ENCODE measurements at regions not wholly inside any gene's neighbourhood (a gene's known extent, or its start where the extent isn't known, plus 50 kb on each side); places are given as distances from the start of the nearest gene placed in this dataset.

DNA sequence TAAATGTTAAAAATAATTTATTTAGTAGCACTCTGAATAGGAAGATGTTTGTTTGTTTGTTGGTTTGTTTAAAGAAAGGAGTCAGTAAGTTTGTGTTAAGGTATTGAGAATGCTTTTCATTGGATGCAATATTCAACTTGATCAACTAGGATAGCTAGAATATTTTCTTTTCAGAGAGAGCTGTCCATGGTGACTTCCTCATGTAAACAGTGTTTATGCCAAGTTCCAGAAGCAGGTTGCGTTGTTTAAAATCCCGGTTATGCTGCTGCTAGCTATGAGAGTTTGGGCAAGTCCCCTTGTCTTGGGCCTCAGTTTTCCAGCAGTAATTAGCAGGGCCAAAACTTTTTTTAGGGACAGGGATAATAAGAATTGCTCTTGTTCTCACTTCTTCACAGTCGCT lies 876.2 kb upstream of the HS3ST1 start:
- no peaks in the 10 kb centered on the region; a peak in 1 of 5 replicates for H3K27me3 ChIP-seq (ENCODE audit: control insufficient read depth in 1 of 2, insufficient read depth in 2 of 2, low read length in 2 of 2)
- TF ChIP-seq ZNF839 (CRISPR knock-in tag; IDR thresholded peaks at IDR 0.05; ENCODE audit: borderline replicate concordance) (no peak), CREB1 (IDR thresholded peaks at IDR 0.05) (no peak), CREB1 (CRISPR knock-in tag; IDR thresholded peaks at IDR 0.05) (no peak), ZNF446 (CRISPR knock-in tag; IDR thresholded peaks at IDR 0.05) (no peak)
- TF ChIP-seq, protein P1, sequence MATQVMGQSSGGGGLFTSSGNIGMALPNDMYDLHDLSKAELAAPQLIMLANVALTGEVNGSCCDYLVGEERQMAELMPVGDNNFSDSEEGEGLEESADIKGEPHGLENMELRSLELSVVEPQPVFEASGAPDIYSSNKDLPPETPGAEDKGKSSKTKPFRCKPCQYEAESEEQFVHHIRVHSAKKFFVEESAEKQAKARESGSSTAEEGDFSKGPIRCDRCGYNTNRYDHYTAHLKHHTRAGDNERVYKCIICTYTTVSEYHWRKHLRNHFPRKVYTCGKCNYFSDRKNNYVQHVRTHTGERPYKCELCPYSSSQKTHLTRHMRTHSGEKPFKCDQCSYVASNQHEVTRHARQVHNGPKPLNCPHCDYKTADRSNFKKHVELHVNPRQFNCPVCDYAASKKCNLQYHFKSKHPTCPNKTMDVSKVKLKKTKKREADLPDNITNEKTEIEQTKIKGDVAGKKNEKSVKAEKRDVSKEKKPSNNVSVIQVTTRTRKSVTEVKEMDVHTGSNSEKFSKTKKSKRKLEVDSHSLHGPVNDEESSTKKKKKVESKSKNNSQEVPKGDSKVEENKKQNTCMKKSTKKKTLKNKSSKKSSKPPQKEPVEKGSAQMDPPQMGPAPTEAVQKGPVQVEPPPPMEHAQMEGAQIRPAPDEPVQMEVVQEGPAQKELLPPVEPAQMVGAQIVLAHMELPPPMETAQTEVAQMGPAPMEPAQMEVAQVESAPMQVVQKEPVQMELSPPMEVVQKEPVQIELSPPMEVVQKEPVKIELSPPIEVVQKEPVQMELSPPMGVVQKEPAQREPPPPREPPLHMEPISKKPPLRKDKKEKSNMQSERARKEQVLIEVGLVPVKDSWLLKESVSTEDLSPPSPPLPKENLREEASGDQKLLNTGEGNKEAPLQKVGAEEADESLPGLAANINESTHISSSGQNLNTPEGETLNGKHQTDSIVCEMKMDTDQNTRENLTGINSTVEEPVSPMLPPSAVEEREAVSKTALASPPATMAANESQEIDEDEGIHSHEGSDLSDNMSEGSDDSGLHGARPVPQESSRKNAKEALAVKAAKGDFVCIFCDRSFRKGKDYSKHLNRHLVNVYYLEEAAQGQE (IDR thresholded peaks at IDR 0.05; ENCODE audit: borderline replicate concordance in 1 of 2, low read depth in 1 of 2, low read length in 2 of 2) = peak in 1 of 2 experiments; percentile 65; a peak in 2 of 4 replicates
- H3K36me3 ChIP-seq (replicated peaks in 1 of 2; ENCODE audit: control insufficient read depth in 1 of 2, insufficient read depth in 2 of 2, low read length in 2 of 2) = no peaks in the 10 kb centered on the region
- ChIA-PET CTCF (ENCODE audit: low intra/inter-chr PET ratio, low total read pairs) (no interaction called here), POLR2A (no interaction called here)
- DNase-seq (ENCODE audit: low spot score) (no peak), ATAC-seq (no peak), FAIRE-seq (no peak)
- no peaks in the 10 kb centered on the region for H4K20me1 ChIP-seq (ENCODE audit: insufficient read depth, low read length)
- no peak overlapping the region for H3K27ac ChIP-seq (ENCODE audit: extremely low read length, insufficient read depth, low read length)
- H3K4me1 ChIP-seq (ENCODE audit: insufficient read depth, low read length) = no peaks in the 10 kb centered on the region
- WGBS (ENCODE audit: low lambda C conversion rate) = 23% methylated on average over 3 of the region's 3 CpGs
- intact Hi-C loops (cut with micrococcal nuclease; ENCODE audit: unreplicated experiment) = no loop called here
- BruUV-seq (replicated peaks) = no TSS peak
- in situ Hi-C loops (cut with HindIII; ENCODE audit: extremely low pct_ligation_motif_present, low pct_unique_long_range_greater_than_20kb) = no loop called here
- H2AFZ ChIP-seq (ENCODE audit: low read length) = no peak overlapping the region
- H3K4me3 ChIP-seq (replicated peaks in 1 of 3; ENCODE audit: insufficient read depth in 1 of 3, low read depth in 2 of 3, low read length in 3 of 3) = no peak overlapping the region
- no peaks in the 10 kb centered on the region for H3K79me2 ChIP-seq (ENCODE audit: insufficient read depth, low read length)
- H3K4me2 ChIP-seq (ENCODE audit: low read depth, low read length) = no peak overlapping the region
- no peak overlapping the region for H3K9ac ChIP-seq (ENCODE audit: insufficient read depth, low read depth, low read length)
- peaks cover 95% of the 10 kb centered on the region for H3K9me3 ChIP-seq (ENCODE audit: low read length)

DNA sequence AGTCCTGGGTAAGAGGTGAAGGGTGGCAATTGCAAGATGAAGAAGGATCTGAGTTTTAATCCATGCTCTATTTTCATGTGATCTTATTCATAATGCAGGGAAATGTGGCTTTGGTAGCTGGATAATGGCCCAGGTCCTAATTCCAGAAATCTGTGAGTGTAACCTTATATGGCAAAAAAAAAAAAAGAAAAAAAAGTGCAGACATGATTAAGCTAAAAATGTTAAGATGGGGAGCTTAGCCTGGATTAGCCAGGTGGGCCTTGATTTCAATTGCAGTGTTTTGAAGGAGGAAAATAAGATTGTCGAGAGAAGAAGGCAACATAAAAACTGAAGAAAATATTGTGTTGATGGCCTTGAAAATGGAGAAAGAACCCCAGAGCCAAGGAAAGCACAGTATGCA lies 867.7 kb upstream of the HS3ST1 start:
- no peaks in the 10 kb centered on the region for H3K4me1 ChIP-seq (ENCODE audit: insufficient read depth, low read length)
- no peak overlapping the region for H2AFZ ChIP-seq (ENCODE audit: low read length)
- no peak overlapping the region for H3K9ac ChIP-seq (ENCODE audit: insufficient read depth, low read depth, low read length)
- WGBS (ENCODE audit: low lambda C conversion rate) = 0% methylated on average over 1 of the region's 1 CpG
- peaks cover 92% of the 10 kb centered on the region for H3K9me3 ChIP-seq (ENCODE audit: low read length)
- no peaks in the 10 kb centered on the region for H3K27me3 ChIP-seq (ENCODE audit: control insufficient read depth in 1 of 2, insufficient read depth in 2 of 2, low read length in 2 of 2)
- no peaks in the 10 kb centered on the region for H3K36me3 ChIP-seq (replicated peaks in 1 of 2; ENCODE audit: control insufficient read depth in 1 of 2, insufficient read depth in 2 of 2, low read length in 2 of 2)
- TF ChIP-seq ZNF296 (CRISPR knock-in tag; conservative IDR thresholded peaks at IDR 0.05) = no peak
- no peak for TF ChIP-seq ZNF382 (CRISPR knock-in tag; IDR thresholded peaks at IDR 0.05; ENCODE audit: borderline replicate concordance)
- TF ChIP-seq, protein P2, sequence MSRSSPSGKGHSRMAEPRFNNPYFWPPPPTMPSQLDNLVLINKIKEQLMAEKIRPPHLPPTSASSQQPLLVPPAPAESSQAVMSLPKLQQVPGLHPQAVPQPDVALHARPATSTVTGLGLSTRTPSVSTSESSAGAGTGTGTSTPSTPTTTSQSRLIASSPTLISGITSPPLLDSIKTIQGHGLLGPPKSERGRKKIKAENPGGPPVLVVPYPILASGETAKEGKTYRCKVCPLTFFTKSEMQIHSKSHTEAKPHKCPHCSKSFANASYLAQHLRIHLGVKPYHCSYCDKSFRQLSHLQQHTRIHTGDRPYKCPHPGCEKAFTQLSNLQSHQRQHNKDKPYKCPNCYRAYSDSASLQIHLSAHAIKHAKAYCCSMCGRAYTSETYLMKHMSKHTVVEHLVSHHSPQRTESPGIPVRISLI (CRISPR knock-in tag; IDR thresholded peaks at IDR 0.05; ENCODE audit: borderline replicate concordance) = no peak
- no peak for TF ChIP-seq ZNF878 (CRISPR knock-in tag; IDR thresholded peaks at IDR 0.05)
- TF ChIP-seq RBFOX2 (IDR thresholded peaks at IDR 0.05; ENCODE audit: low read depth, low read length) = no peak
- TF ChIP-seq ZNF230 (CRISPR knock-in tag; IDR thresholded peaks at IDR 0.05) = no peak
- TF ChIP-seq ZBTB3 (CRISPR knock-in tag; IDR thresholded peaks at IDR 0.05; ENCODE audit: borderline replicate concordance, low read depth) = no peak
- TF ChIP-seq TBL1XR1 (IDR thresholded peaks at IDR 0.05; ENCODE audit: borderline replicate concordance, low read length, partially characterized antibody) = no peak
- TF ChIP-seq ATM (IDR thresholded peaks at IDR 0.05; ENCODE audit: borderline replicate concordance) = no peak
- ChIA-PET CTCF (ENCODE audit: low intra/inter-chr PET ratio, low total read pairs) (no interaction called here), POLR2A (no interaction called here)
- H3K27ac ChIP-seq (ENCODE audit: extremely low read length, insufficient read depth, low read length) = no peak overlapping the region
- intact Hi-C loops (cut with micrococcal nuclease; ENCODE audit: unreplicated experiment) (no loop called here), in situ Hi-C loops (cut with HindIII; ENCODE audit: extremely low pct_ligation_motif_present, low pct_unique_long_range_greater_than_20kb) (no loop called here)
- no peak overlapping the region for H3K4me3 ChIP-seq (replicated peaks in 1 of 3; ENCODE audit: insufficient read depth in 1 of 3, low read depth in 2 of 3, low read length in 3 of 3)
- H3K79me2 ChIP-seq (ENCODE audit: insufficient read depth, low read length) = no peaks in the 10 kb centered on the region
- BruUV-seq (replicated peaks) = no TSS peak
- ATAC-seq = no peak
- no peak for FAIRE-seq
- no peaks in the 10 kb centered on the region for H4K20me1 ChIP-seq (ENCODE audit: insufficient read depth, low read length)
- DNase-seq (ENCODE audit: low spot score) = no peak
- H3K4me2 ChIP-seq (ENCODE audit: low read depth, low read length) = no peak overlapping the region

Measured in HepG2 (cell line).